ENCODE measurements at regions not wholly inside any gene's neighbourhood (a gene's known extent, or its start where the extent isn't known, plus 50 kb on each side); places are given as distances from the start of the nearest gene placed in this dataset.

GRCh38 chr7:10860516-10860915 lies 113.2 kb upstream of the PHF14 start:
- H3K4me1 ChIP-seq = no peaks in the 10 kb centered on the region
- DNase-seq = no peak
- intact Hi-C loops (cut with DNase I; ENCODE audit: low total_unique reads) = no loop called here
- no peaks in the 10 kb centered on the region for H3K36me3 ChIP-seq (ENCODE audit: low read depth, missing control alignments)
- H3K27ac ChIP-seq = no peak overlapping the region
- H3K27me3 ChIP-seq = no peaks in the 10 kb centered on the region
- WGBS, 2 donors = 80 to 96% methylated on average over 2 of the region's 2 CpGs
- TF ChIP-seq CTCF (IDR thresholded peaks at IDR 0.05) = no peak
- TF ChIP-seq POLR2A (IDR thresholded peaks at IDR 0.05) = no peak
- H3K4me3 ChIP-seq = no peak overlapping the region
- H3K9me3 ChIP-seq = no peaks in the 10 kb centered on the region

- Histone ChIP-seq H3K27ac (no peak overlapping the region), H3K9me3 (no peaks in the 10 kb centered on the region), H3K36me3 (ENCODE audit: low read depth, missing control alignments) (no peaks in the 10 kb centered on the region), H3K4me3 (no peak overlapping the region), H3K27me3 (no peaks in the 10 kb centered on the region), H3K4me1 (no peaks in the 10 kb centered on the region)
- intact Hi-C loops (cut with DNase I; ENCODE audit: low total_unique reads) = no loop called here
- 90 to 95% methylated on average over 7 of the region's 7 CpGs for WGBS, 2 donors
- DNase-seq = no peak
- TF ChIP-seq POLR2A (IDR thresholded peaks at IDR 0.05) (no peak), CTCF (IDR thresholded peaks at IDR 0.05) (no peak)
Measured at GRCh38 chr7:10863476-10863875, 110.2 kb upstream of the PHF14 start.

- no peak overlapping the region for H3K4me3 ChIP-seq
- no peaks in the 10 kb centered on the region for H3K9me3 ChIP-seq
- H3K27ac ChIP-seq = no peak overlapping the region
- H3K4me1 ChIP-seq = no peaks in the 10 kb centered on the region
- intact Hi-C loops (cut with DNase I; ENCODE audit: low total_unique reads) = no loop called here
- DNase-seq = no peak
- 81 to 84% methylated on average over 1 of the region's 1 CpG for WGBS, 2 donors
- no peak for TF ChIP-seq POLR2A (IDR thresholded peaks at IDR 0.05)
- no peak for TF ChIP-seq CTCF (IDR thresholded peaks at IDR 0.05)
- H3K27me3 ChIP-seq = no peaks in the 10 kb centered on the region
- no peaks in the 10 kb centered on the region for H3K36me3 ChIP-seq (ENCODE audit: low read depth, missing control alignments)
Measured at GRCh38 chr7:10874666-10875065, 99.0 kb upstream of the PHF14 start.

GRCh38 chr7:10875080-10875479 lies 98.6 kb upstream of the PHF14 start:
- intact Hi-C loops (cut with DNase I; ENCODE audit: low total_unique reads) = no loop called here
- H3K36me3 ChIP-seq (ENCODE audit: low read depth, missing control alignments) = no peaks in the 10 kb centered on the region
- H3K9me3 ChIP-seq = no peaks in the 10 kb centered on the region
- WGBS, 2 donors = 72 to 79% methylated on average over 2 of the region's 2 CpGs
- no peak for TF ChIP-seq CTCF (IDR thresholded peaks at IDR 0.05)
- no peak for TF ChIP-seq POLR2A (IDR thresholded peaks at IDR 0.05)
- H3K4me1 ChIP-seq = no peaks in the 10 kb centered on the region
- no peak for DNase-seq
- H3K27ac ChIP-seq = no peak overlapping the region
- no peaks in the 10 kb centered on the region for H3K27me3 ChIP-seq
- no peak overlapping the region for H3K4me3 ChIP-seq

- Histone ChIP-seq H3K4me3 (no peak overlapping the region), H3K27me3 (no peaks in the 10 kb centered on the region)
- intact Hi-C loops (cut with DNase I; ENCODE audit: low total_unique reads) = no loop called here
Measured at GRCh38 chr7:10888861-10889260, 84.8 kb upstream of the PHF14 start.

More at GRCh38 chr7:10888861-10889260, 84.8 kb upstream of the PHF14 start:
- DNase-seq = no peak
- 64 to 71% methylated on average over 7 of the region's 7 CpGs for WGBS, 2 donors
- no peaks in the 10 kb centered on the region for H3K36me3 ChIP-seq (ENCODE audit: low read depth, missing control alignments)
- no peak for TF ChIP-seq CTCF (IDR thresholded peaks at IDR 0.05)
- TF ChIP-seq POLR2A (IDR thresholded peaks at IDR 0.05) = no peak
- H3K4me1 ChIP-seq = no peaks in the 10 kb centered on the region
- no peak overlapping the region for H3K27ac ChIP-seq
- no peaks in the 10 kb centered on the region for H3K9me3 ChIP-seq

Data from testis (tissue), 2 donors.